GM10266 (cell line): ENCODE measurements at regions not wholly inside any gene's neighbourhood (a gene's known extent, or its start where the extent isn't known, plus 50 kb on each side); places are given as distances from the start of the nearest gene placed in this dataset.

Experiments
- DNase-seq: peaks from one replicate; pipeline ENCODE4 v3.0.0; 2012; ENCODE audit errors: extremely low spot score
- TF ChIP-seq, protein P1 (sequence below): IDR thresholded peaks from 2 replicates; pipeline ENCODE4 v1.5.1; 2012; ENCODE audit warnings: mild to moderate bottlenecking, low read depth; ENCODE audit not compliant: control insufficient read depth, insufficient read depth; ENCODE audit errors: missing control alignments

DNA sequence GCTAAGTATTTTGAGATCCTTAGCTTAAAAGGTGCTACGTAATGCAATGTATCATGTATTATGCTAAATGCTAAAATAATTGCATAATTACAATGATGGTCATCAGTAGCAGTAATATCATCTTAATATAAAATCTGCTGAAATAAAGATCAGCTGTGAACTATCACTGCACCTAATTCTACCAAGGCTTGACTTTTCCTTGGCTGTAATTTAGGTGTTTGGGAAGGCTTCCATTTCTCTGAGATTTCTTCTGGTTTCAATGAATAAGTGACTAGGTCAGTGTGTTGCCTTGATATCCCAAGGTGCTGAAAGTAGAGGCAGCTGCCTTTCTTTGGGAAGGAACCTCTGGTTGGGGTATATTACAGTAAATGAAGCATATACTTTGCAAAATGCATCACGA, 376.1 kb downstream of the STK39 start:
- DNase-seq, result no peak
- TF ChIP-seq, protein P1, sequence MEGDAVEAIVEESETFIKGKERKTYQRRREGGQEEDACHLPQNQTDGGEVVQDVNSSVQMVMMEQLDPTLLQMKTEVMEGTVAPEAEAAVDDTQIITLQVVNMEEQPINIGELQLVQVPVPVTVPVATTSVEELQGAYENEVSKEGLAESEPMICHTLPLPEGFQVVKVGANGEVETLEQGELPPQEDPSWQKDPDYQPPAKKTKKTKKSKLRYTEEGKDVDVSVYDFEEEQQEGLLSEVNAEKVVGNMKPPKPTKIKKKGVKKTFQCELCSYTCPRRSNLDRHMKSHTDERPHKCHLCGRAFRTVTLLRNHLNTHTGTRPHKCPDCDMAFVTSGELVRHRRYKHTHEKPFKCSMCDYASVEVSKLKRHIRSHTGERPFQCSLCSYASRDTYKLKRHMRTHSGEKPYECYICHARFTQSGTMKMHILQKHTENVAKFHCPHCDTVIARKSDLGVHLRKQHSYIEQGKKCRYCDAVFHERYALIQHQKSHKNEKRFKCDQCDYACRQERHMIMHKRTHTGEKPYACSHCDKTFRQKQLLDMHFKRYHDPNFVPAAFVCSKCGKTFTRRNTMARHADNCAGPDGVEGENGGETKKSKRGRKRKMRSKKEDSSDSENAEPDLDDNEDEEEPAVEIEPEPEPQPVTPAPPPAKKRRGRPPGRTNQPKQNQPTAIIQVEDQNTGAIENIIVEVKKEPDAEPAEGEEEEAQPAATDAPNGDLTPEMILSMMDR, result no peak

DNA sequence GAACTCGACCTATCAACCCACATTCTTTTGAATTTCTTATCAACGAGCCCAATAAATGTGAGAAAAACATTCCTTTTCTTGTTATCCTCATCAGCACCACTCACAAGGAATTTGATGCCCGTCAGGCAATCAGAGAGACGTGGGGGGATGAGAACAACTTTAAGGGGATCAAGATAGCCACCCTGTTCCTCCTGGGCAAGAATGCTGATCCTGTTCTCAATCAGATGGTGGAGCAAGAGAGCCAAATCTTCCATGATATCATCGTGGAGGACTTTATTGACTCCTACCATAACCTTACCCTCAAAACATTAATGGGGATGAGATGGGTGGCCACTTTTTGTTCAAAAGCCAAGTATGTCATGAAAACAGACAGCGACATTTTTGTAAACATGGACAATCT, 378.2 kb downstream of the STK39 start:
- TF ChIP-seq, protein P1, result no peak
- DNase-seq, result no peak

DNA sequence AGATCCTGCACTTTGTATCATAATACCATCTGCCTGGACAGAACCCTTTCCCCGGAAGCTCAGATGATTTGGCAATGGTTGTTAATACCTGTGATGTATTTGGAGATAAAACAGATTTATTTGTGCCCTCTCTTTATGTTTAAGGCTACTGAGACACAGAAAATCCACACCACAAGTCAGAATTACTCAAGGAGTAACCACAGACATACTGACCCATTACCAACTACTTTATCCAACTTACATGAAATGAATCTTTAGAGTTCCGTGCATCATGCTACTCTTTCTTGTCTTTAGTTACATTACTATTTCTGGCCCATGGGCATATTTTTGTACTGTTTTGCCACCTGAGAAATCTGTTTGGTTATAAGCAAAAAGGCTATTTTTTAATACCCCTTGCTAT, 384.0 kb downstream of the STK39 start:
- TF ChIP-seq, protein P1, result no peak
- DNase-seq, result no peak

DNA sequence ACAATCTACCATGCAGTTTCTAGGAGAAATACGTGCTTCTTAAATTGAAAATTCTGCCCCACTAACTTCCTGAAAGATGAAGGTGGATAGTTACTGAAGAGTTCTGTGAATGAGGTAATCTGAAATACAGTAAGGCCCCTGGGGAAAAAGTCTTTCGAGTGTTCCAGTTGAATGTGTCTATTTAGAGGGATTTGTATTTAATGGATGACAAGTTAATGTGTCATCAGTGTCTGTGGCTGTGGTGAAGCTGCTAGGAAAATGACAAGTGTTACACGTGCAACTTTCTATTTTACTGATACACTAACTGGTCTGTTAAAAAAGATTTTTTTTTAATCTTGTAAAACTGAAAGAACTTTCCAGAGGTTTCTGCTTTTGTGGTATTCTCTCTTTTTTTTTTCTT, 384.6 kb downstream of the STK39 start:
- TF ChIP-seq, protein P1, result no peak
- DNase-seq, result no peak

DNA sequence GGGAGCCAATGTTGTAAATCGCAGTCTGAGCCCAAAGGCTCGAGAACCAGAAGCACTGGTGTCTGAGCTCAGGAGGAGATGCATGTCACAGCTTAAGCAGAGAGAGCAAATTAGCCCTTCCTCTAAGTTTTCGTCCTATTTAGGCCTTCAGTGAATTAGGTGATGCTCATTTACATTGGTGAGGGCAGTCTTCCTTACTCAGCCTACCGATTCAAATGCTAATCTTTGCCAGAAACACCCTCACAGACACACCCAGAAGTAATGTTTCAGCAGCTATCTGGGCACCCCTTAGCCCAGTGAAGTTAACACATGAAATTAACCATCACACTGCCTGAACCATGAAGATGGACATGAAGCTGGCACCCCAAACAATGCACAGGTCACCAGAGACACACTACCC, 385.1 kb downstream of the STK39 start:
- no peak for DNase-seq
- TF ChIP-seq, protein P1, result no peak

DNA sequence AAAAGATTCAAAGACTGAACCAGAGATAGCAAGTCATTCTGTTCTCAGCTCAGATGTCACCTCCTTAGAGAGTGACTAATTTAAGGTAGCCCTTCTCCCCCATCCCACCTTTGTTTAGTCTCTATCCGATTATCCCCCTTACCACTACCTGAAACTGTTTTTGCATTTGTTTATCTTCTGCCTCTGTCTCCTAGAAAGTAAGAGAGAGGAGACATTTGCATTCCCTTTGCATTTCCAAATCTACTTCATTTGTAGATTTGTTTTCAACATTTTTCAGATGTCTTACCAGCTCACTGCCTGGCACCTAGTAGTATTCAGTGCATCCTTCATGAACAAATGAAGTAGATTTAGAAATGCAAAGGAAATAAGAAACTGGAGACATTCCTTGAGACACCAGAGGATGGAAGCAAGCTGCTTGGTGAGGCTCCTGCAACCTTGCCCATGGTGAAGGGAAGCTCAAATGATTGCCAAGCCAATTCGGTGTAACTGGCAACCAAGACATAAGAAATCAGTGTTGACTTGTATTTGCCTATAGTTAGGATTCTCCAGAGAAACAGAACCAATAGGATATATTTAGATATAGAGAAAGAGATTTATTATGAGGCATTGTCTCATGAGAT, 385.7 kb downstream of the STK39 start:
- DNase-seq, result no peak

DNA sequence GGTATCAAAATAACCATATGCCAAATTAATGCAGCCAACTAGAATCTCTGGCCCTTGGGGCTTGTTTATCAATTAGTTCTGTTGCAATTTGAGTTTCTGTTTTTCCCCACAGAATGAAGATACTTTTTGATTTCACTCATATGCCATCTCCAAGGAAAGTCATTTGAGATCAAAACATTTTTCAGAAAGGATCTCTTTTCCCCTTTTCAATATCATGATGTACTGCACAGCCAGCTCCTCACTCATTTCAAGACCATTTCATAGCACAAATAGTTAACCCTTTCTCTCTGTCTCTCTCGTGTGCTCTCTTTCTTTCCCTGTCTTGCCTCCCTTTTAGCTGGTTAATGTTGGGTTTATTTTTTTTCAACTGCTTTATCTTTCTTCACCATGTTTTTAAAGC, 387.3 kb downstream of the STK39 start:
- TF ChIP-seq, protein P1, result no peak

More for the DNA sequence above, 385.7 kb downstream of the STK39 start:
- TF ChIP-seq, protein P1, result no peak

More for the DNA sequence above, 387.3 kb downstream of the STK39 start:
- DNase-seq, result no peak
